SK-N-SH (cell line): ENCODE measurements at regions not wholly inside any gene's neighbourhood (a gene's known extent, or its start where the extent isn't known, plus 50 kb on each side); places are given as distances from the start of the nearest gene placed in this dataset.

Experiments used
- CHD2 ChIP-seq: fragments of 150-350 bp; IDR thresholded peaks from 2 replicates; pipeline ENCODE4 v1.6.1; 2018; ENCODE audit warnings: low read length; ENCODE audit not compliant: partially characterized antibody
- CTCF ChIP-seq: fragments of 200-600 bp; sonication (generic); IDR thresholded peaks from 2 replicates; pipeline ENCODE4 v1.6.1; 2017; ENCODE audit warnings: antibody characterized with exemption, mild to moderate bottlenecking, moderate library complexity
- FOXJ3 ChIP-seq: sonication (generic); formaldehyde crosslinking; IDR thresholded peaks from 2 replicates; pipeline ENCODE4 v1.5.1; 2020; ENCODE audit warnings: mild to moderate bottlenecking, missing genetic modification reagents
- NFIC ChIP-seq: IDR thresholded peaks from 2 replicates; pipeline ENCODE4 v1.4.0; 2012; ENCODE audit warnings: borderline replicate concordance
- PBX3 ChIP-seq: IDR thresholded peaks from 2 replicates; pipeline ENCODE4; 2012
- RCOR1 ChIP-seq: fragments of 150-350 bp; IDR thresholded peaks from 2 replicates; pipeline ENCODE4 v1.6.1; 2017; ENCODE audit warnings: antibody characterized with exemption, low read length
- RFX5 ChIP-seq: IDR thresholded peaks from 2 replicates; pipeline ENCODE4 v1.6.1; 2012; ENCODE audit warnings: mild to moderate bottlenecking, improper control_type of control experiment, low read length
- TAF1 ChIP-seq: IDR thresholded peaks from 2 replicates; pipeline ENCODE4 v1.6.1; 2012; ENCODE audit warnings: low read depth, mild to moderate bottlenecking, low read length, moderate library complexity, borderline replicate concordance

GRCh38 chr9:28839778-28840430 lies 1266.6 kb upstream of the C9orf72 start:
- TF ChIP-seq CTCF = no peak
- TF ChIP-seq PBX3 = no peak
- TF ChIP-seq NFIC = no peak
- no peak for TF ChIP-seq RFX5
- no peak for TF ChIP-seq FOXJ3
- TF ChIP-seq TAF1 = no peak
- TF ChIP-seq CHD2 = no peak
- no peak for TF ChIP-seq RCOR1
